ENCODE measurements at regions not wholly inside any gene's neighbourhood (a gene's known extent, or its start where the extent isn't known, plus 50 kb on each side); places are given as distances from the start of the nearest gene placed in this dataset.

DNA sequence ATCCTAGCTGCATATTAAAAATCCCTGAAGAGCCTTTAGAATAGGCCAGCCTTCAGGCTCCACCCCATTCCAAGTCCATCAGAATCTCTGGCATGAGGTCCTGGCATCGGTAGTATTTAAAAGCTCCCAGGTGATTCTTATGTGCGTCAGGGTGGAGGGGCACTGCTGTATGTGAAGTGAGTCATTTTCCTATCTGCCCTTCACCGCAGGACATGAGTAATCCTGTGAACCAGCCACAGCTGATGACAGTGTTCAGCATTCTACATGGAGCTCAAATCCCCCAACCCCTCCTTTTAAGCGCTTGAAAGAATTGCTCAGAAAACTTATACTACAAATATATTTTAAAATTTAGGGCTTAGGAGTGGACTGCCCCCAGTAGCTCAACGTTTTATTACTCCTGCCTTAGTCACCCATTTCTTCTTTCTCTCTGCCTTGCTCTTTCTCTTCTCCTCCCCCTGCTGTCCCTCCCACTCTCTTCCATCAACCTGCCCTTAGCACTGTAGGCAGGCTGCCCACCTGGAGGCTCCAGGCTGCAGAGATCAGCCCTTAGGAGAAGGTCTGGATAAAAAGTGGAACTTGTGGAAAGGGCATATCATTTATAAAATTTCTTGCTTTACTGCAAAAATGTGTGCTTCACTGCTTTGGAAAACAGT is 73.8 kb upstream of the ZNF281 start:
- TF ChIP-seq CTCF (IDR thresholded peaks at IDR 0.05), result no peak

DNA sequence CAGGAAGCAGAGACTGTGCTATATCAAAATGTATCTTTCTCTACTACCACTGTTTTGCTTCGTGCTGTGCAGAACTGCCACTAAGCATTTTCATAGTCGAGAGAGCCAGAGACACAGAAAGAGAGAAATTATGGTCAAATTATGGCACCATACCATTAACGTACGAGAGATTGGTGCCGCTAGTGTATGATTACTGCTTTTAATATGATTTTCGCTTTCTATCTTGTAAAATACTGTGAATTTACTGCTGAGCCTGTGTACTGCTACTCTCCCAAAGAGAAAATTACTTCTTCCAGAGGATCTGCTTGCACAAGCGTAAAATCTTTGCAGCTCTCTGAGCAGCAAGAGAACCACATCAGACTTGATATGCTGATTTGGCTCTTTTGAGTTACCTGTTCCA is 71.1 kb upstream of the ZNF281 start:
- no peak for TF ChIP-seq CTCF (IDR thresholded peaks at IDR 0.05)

- TF ChIP-seq CTCF (IDR thresholded peaks at IDR 0.05), result no peak
Observed at GRCh38 chr1:200479816-200480215, 70.0 kb upstream of the ZNF281 start.

DNA sequence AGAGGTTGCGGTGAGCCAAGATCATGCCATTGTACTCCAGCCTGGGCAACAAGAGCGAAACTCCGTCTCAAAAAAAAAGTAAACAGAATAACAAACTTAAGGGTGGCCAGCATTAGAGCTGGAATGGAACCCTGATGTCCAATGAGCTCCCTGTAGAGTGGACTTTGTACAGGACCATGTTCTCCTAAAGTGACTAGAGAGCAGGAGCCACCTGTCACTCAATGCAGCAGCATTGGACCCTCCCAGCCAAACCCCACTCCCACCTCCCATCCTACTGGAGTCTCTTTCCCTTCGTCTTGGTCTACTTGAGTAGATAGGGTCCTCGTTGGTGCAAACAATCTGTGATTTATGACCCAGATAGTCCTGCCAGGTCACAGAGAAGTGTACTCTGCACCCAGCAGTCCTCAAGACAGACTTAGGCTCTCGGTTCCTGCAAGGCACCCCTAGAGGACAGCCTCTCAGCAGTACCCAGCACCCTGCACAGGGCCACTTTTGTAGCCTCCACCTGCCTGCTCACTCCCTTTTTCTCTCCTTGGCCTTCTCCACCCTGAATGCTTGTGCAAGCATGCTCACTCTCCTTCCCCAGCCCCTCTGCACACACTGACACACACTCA is 69.2 kb upstream of the ZNF281 start:
- TF ChIP-seq CTCF (IDR thresholded peaks at IDR 0.05), result no peak

DNA sequence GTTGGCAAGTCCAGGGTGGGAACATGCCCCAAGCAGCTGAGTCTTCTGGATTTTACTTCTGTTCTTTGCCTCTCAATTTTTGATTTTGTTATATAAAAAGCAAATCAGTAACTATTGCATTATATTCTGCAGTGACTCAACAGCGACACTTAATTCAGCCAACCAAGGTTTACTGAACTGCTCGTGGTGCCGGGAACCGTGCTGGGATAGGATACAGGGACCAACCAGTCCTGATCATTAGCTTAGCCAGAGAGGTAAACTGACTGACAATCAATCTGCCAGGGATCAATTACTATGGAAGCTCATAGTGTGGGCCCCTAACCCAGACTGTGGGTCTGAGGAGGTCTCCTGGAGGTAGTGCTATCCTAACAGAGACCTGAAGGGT is 68.4 kb upstream of the ZNF281 start:
- no peak for TF ChIP-seq CTCF (IDR thresholded peaks at IDR 0.05)

GRCh38 chr1:200474633-200475032 is 64.8 kb upstream of the ZNF281 start:
- no peak for TF ChIP-seq CTCF (IDR thresholded peaks at IDR 0.05)

DNA sequence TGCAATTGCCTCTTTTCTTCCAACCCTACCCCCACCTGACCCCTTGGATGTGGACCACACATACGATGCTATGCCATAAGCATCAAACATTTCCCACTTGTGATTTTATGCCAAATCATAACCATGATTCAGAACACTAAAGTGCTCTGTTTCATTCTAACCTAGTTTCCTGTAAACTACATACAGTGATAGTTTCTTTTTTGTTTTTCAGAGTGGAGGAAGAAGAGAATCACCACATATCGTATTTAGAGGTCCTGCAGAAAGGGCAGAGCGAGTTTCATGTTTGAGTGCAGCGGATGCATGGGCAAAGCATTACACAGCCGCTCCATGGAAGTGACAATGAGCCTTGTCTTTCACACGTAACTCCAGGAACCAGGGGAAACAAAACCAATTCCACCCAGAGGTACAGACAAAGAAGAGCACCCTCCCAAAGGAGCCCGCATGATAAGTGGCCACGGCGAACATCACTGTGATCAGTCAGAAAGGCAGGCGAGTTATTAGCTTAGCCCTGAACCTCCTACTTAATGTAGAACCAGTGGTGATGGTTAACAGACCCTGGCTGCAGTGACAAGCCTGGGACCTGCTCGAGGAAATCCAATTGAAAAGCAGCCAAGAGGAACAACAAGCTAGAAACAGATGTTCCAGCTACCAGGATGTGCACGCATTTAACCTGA is 64.0 kb upstream of the ZNF281 start:
- TF ChIP-seq CTCF (IDR thresholded peaks at IDR 0.05), result no peak

Data from LNCAP (cell line).